ENCODE measurements at regions not wholly inside any gene's neighbourhood (a gene's known extent, or its start where the extent isn't known, plus 50 kb on each side); places are given as distances from the start of the nearest gene placed in this dataset.
"Not testable (repeated sequence)": the region's sequence is repeated elsewhere in the genome, so short reads cannot be mapped to it uniquely, and the experiment has no call there.

DNA sequence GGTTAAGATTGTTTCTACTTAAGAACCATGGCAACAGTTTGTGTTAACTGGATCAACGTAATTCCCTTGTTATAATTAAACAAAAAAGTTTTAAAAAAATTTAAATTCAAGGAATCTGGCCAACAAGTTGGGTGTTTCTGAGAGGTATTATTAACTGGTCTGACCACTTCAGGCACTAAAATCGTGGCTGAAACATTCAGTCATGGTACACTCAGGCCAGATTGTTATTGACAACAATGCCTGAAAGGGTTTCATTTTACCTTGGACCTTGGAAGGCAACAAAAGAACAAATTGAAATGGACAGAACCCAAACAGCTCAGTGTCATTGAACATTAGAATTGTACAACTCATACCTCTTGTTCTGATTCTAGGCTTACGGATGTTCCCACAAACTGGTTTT is 103.3 kb upstream of the ARMC3 start:
- no peak for DNase-seq (ENCODE audit: low read depth)

DNA sequence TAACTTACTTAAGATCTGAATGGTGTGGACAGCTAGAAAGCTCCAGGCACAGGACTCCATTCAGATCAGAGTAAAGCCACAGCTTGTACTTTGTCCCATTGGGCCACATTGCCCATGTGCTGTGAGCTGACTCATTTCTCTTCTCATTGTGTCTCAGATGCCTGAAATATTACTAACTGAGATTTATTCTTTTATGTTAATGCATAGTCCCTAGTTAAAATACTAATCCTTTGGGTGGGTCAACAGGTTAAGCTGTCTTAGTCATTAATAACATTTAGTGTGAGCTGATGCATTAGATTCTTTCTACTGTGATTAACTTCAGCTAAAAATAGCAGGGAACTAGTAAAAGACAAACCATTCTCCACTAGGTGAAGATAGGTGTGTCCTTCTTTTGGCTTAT is 104.7 kb upstream of the ARMC3 start:
- DNase-seq (ENCODE audit: low read depth) = peak; percentile 75

DNA sequence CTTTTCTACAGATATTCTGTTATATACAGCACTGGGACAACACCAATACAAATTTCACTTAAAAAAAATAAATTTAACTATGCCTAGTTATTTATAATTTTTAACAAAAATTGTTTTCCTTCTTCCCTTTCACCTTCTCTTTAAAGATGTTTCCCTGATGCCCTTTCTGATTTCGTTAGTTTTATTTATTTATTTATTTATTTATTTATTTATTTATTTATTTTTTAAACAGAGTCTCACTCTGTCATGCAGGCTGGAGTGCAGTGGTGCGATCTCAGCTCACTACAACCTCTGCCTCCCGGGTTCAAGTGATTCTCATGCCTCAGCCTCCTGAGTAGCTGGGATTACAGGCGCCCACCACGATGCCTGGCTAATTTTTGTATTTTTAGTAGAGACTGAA is 105.9 kb upstream of the ARMC3 start:
- not testable (repeated sequence) for DNase-seq (ENCODE audit: low read depth)

DNA sequence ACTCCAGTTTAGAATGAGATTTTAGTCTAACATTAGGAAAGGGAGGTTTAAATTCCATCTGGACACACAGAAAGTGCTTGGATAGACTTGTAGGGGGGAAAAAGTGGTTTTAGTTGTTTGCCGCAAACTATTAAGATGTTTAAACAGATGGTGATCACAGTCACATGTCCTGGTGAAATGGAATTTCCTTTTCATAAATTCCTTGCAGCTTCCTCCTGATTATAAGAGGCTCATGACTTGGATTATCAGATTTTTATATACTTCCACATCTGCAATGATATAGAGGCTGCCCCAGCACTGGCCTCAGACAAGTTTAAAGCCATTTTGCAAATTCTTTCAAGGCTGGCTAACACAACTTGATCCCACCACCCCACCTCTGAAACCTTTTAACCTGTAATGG is 106.4 kb upstream of the ARMC3 start:
- DNase-seq (ENCODE audit: low read depth) = peak; percentile 51

DNA sequence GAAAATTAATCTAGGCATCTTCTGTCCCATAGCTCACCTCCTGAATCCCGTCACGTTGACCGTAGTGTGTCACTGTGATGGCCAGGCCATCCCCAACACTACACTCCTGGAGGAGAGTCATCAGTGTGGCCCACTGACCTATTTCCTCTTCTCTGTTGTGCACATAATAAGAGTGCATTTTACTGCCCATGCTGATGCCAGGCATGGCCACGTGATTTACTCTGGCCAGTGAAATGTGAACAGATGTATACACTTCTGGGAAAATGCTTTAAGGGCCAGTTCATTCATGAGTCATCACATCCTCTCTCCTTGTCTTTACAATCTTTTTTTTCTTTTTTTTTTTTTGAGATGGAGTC is 101.9 kb upstream of the PIP4K2A start:
- peak; percentile 73 for DNase-seq (ENCODE audit: low read depth)

DNA sequence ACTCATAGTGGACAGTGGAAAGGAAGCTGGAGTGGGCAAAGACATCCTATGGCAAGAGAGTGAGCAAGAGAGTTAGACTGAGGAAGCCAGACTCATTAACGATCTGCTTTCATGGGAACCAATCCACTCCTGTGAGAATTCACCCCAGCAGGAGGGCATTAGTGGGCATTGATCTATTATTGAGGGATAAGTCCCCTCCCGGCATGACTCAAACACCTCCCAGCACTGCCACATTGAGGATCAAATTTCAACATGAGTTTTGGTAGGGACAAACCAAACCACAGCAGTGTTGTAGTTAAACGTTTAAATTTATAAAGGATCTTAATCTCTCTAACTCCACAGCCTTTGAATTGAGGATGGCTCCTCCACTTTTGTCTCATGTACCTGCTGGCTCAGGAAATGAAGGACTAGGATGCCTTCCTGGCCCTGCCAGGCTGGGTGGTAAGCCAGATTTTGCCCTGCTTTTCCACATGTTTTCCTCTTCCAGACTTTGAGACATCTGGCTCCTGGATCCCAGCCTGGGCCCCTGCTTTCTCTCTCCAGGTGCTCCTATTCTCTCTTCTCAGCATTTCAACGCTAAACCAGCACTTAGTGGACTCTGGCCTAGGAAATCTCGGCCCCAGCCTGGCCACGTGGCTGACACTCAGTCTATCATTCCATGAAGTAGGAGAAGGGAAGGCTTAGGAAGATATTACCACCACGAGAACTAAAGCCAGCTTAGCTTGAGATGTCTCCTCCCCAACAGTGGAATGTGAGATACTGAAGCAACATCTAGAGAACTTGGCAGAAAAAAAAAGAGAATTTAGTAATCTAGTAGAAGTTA is 96.5 kb upstream of the PIP4K2A start:
- no peak for DNase-seq (ENCODE audit: low read depth)

DNA sequence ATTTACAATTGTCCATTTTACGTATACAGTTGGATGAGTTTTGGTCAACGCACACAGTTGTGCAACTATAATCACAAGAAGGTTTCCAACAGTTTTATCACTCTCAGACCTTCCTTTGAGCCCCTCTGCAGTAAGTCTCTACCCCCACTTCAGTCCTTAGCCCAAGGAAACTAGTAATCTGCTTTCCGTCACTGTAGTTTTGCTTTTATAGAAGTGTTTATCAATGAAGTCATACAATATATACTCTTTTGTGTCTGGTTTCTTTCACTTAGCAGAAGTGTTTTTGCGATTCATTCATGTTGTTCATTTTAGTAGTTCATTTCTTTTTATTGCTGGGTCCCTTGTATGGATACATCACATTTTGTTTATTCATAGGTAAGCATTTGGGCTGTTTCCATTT is 92.9 kb upstream of the PIP4K2A start:
- DNase-seq (ENCODE audit: low read depth) = no peak

DNA sequence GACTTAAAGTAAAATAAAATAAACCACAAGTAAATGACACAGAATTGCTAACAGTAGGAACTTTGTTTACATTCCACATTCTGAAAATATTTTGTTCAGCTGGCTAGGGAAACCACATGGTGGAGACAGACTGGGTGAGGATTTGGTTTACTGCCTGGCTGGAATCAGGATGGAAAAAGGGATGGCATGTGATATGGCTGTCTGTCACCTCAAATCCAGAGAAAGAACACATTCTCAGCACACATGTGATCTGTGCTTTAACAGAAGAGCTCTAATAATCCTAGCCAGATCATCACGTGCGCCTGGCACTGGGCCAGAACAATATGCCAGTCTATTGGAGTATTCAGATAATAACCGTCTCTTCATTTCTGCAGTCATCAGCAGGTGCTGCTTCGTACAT is 90.9 kb upstream of the PIP4K2A start:
- peak; percentile 51 for DNase-seq (ENCODE audit: low read depth)

DNA sequence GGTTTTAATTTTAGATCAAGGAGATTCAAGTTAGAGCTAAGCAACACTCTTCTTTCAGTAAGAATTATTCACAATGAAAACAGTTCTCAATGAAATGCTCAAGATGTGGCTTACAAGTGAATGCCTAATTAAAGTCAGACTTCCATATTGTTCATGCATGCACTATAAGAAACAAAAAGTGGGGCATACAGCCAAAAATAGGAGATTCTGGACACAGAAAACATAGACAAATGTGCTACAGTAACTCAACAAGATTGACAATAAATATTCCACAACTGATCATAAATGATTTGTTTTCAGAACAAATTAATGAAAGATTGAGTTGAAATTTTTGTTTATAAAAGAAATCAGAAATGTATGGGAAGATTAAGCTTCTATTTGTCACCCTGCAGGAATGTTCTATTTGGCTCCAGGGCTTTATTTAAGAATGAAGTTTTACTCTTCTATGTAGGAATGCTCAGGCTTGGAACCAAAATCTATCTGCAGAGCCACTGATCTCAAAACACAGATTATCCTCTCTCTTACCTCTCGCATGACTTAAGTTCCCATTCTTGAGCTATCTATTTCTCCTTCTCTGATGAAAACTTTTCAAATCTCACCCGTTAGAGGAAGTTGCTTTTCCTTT is 89.0 kb upstream of the PIP4K2A start:
- peak; percentile 32 for DNase-seq (ENCODE audit: low read depth)

DNA sequence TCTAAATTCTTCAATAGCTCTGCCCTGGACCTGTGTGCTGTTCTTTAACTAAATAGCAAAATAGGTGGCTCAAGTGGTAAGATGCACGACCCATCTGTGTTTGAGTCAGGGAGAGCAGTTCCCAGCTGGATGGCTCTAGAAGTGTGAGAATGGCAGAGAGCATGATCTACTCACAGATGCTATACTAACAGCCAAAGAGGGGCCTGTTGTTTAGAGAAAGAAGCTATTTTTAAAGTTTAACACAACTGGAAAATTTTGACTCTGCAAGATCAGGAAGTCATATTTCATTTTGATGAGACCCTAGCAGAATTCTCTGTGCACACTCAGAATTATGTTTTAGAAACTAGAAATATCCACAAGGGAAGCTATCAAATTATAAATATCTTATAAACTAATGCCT is 87.4 kb upstream of the PIP4K2A start:
- DNase-seq (ENCODE audit: low read depth) = no peak

DNA sequence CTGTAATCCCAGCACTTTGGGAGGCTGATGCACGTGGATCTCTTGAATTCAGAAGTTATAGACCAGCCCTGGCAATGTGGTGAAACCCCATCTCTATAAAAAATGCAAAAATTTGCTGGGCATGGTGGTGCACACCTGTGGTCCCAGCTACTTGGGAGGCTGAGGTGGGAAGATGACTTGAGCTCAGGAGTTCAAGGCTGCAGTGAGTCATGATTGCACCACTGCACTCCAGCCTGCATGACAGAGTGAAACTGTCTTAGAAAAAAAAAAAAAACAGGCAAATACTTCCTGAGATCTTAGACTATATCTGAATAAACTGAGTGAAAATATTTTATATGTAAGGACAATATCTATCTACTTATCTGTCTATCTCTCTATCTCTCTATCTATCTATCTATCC is 83.4 kb upstream of the PIP4K2A start:
- DNase-seq (ENCODE audit: low read depth) = not testable (repeated sequence)

DNA sequence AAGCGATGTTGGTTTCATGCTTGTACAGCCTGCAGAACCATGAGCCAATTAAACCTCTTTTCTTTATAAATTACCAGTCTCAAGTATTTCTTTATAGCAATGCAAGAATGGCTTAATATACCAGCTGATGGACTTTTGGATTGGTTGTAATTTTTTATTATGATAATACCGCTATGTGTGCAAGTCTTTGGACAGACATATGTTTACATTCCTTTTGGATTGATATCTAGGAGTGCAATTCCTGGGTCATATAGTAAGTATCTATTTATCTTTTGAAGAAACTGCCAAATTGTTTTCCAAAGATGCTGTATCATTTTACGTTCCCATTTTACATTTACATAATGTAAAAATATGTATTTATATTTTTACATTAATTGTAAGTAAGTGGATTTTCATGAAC is 81.2 kb upstream of the PIP4K2A start:
- no peak for DNase-seq (ENCODE audit: low read depth)

DNA sequence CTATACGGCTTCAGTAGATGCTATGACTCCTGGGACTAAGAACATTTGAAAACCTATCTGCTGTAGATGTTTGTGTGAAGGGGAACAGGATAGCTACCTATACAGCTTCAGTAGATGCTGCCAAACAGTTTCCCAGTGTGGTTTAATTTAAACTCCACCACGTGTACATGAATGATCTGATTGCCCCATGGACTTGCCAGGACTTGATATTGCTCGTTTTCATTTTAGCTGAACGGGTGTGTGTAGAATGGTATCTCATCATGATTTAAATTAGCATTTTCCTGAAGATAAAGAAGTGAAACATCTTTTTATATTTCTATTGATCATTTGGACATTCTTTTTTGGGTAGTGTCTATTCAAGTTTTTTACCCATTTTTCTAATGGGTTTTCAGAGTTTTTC is 77.8 kb upstream of the PIP4K2A start:
- DNase-seq (ENCODE audit: low read depth) = no peak

DNA sequence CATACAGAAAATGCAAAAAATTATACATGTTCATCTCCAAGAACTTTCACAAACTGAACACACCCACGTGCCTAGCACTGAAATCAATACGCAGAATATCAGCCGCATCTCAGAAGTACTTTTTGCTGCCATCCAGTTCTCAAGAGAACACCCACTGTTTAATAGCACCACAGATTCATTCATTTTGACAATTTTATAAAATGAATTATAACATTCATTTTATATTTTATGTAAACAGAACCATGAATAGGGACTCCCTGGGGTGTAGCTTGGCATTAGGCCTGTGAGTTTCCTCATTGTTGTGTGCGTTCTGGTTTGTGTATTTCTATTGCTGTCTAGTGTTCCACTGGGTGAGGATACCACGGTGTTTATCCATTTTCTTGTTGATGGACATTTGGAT is 77.3 kb upstream of the PIP4K2A start:
- no peak for DNase-seq (ENCODE audit: low read depth)

DNA sequence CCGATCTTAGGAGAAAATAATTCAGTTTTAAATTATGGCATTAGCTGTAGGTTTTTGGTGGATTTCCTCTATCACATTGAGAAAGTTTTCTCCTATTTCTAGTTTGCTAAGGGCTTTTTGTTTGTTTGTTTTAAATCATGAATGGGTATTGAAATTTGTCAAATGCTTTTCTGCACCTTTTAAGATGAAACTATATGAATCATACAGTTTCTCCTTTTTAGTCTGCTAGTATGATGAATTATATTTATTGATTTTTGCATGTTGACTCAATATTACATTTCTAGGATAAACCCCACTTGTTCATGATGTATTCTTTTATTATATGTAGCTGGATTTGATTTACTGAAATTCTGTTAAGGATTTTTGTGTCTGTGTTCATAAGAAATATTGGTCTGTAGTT is 70.3 kb upstream of the PIP4K2A start:
- no peak for DNase-seq (ENCODE audit: low read depth)

DNA sequence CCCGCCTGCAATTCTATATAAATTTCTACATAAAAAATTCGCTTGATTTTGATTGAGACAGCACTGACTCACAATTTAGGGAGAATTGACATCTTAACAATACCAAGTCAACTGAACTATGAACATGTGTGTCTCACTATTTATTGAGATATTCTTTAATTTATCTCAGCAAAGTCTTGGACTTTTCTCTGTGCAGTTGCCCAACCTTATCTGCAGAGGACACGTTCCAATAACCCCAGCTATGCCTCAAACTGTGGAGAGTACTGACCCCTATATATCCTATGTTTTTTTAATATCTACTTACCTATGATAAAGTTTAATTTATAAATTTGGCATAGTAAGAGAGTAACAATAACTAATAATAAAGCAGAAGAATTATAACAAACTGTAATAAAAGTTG is 69.4 kb upstream of the PIP4K2A start:
- no peak for DNase-seq (ENCODE audit: low read depth)

DNA sequence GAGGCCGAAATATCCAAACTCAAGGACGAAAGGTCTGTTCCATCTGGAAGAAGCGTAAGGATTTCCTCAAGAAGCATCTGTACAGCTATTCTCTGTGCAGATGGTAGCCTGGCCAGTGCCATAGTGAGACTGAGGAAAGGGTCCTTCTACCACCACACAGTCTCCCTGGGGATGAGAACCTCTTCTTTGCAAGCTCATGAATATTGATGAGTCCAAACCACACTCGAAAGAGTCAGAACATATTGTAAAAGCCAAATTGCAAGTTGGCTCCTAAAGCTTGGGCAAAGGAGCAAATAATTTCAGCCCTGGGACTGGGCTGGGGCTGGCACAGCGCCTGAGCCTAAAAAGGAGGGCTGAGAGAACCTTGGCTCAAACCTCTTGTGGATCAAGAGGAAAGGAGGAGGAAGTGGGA is 66.1 kb upstream of the PIP4K2A start:
- DNase-seq (ENCODE audit: low read depth) = no peak

DNA sequence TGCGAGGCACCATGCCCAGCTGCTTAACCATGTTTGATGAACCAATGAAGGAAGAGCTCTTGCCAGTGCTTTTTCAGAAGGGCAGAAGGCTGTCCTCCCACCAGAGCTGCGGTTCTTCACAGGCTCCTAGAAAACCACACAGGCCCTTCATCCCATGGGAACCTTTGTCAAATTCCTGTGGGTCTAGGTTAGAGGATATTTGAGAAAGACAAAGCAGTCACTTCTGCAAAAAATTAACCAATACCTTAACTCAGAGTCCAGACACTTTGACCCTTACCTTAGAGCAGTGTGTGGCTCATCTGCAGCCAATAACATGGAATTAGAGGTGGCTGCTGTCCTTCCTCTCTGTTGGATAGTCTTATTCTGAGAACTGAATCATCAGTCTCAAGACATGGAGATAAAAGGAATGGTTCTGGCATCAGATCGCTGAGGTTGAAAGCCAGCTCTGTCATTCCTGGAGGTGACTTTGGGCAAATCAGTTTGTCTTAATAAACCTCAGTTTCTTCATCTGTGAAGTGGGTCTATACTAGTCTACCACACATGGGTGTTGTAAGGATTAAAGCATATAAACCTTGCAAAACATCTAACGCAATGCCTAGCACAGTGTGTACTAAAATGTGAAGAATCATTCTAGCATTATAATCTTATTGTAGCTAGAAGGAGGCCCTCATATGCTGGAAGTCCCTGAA is 65.1 kb upstream of the PIP4K2A start:
- no peak for DNase-seq (ENCODE audit: low read depth)

DNA sequence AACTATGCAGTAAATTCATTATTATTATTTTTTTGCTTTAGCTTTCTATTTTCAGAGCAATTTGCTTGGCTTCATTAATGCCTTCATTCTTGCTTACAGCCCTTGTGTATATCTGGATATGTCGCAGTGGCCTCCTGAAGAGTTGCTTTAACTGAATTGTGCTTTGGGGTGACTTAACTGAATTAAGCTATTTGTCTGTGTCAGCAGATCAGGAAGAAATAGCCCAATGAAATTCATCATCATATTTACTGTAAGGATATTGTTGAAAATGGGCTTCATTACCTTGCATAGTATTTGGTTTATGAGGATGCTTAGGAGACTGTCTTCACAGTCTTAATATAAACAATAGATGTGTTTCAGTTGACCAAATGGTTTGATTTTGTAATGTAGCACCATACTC is 59.7 kb upstream of the PIP4K2A start:
- no peak for DNase-seq (ENCODE audit: low read depth)

DNA sequence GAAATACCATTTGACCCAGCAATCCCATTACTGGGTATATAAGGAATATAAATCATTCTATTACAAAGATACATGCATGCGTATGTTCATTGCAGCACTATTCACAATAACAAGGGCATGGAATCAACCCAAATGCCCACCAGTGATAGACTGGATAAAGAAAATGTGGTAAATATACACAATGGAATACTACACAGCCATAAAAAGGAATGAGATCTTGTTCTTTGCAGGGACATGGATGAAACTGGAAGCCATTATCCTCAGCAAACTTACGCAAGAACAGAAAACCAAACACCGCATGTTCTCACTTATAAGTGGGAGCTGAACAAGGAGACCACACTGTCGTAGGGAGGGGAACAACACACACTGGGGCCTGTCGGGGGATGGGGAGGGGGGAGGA is 57.3 kb upstream of the PIP4K2A start:
- not testable (repeated sequence) for DNase-seq (ENCODE audit: low read depth)

DNA sequence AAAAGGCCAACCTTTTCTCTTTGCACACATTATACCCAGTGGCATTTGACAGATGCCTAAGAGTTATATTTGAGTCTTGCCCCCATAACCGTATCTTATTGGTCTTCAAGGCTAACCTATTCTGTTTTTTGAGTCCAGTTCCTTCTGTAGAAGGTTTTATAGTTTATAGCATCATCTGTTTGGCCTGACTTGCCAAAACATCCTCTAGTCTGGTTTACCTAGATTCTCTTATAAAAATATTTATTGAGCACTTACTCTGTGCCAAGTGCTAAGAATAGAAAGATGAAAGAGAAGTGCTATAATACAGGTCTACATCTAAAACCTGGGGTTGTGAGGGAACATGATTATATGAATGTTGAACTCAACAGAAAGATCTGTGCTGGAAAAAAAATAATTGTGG is 55.9 kb upstream of the PIP4K2A start:
- DNase-seq (ENCODE audit: low read depth) = no peak

DNA sequence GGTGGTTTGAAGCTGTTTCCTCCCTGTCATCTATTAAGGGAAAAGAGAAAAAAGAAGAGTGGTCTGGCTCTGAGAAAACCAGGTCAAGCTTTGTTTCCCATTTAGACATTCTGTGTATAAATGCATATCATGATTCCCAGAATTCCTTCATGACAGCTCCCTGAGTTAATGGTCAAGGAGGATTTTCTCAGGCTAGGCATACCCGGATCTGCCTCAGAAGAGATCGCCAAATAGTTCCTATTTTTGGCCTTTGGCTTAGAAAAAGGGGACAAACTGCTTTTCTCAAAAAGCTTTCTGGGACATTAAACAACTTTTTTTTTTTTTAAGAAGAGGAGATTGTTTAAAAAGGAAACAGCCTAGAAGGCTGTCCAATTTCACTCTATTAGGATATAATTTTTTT is 53.5 kb upstream of the PIP4K2A start:
- DNase-seq (ENCODE audit: low read depth) = no peak

DNA sequence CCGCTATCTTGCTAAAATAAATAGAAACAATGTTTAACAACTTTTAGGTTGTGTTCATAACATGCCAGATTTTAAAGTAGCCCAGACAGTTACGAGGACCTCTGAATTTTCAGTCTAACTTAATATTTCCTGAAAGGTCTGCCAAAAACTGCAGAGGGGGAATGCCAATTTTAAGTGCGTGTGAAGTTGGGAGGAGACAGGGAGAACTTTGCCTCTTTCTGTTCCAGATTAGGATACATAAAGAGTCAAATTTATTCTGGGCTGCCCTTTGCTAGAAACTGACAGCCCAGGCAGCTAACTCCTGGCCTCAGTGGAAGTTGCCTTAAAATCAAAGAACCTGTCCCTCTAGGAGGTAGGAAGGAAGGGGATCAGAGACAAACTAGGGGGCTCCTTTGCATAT is 52.3 kb upstream of the PIP4K2A start:
- DNase-seq (ENCODE audit: low read depth) = no peak
